Psoas muscle (tissue), 7 donors: ENCODE measurements at regions not wholly inside any gene's neighbourhood (a gene's known extent, or its start where the extent isn't known, plus 50 kb on each side); places are given as distances from the start of the nearest gene placed in this dataset.

Experiments used
- ATAC-seq, 4 donors: fragments of 200-7000 bp; cut with Tn5 transposase; one replicate each; pipeline ENCODE4 v1.9.1; 2020; ENCODE audit warnings: moderate library complexity in 3 of 4, mild to moderate bottlenecking in 2 of 4
- DNase-seq, 2 donors: peaks; one replicate each; pipeline ENCODE4 v3.0.0-alpha.2; 2020
- H3K27ac ChIP-seq: fragments of 200-600 bp; one replicate; pipeline ENCODE4 v1.8.0; 2022
- H3K27me3 ChIP-seq, 3 donors: fragments of 200-600 bp in 1 of 3; one replicate each; pipeline versions ENCODE4 v1.6.1 to v1.8.0; 2013 to 2022; ENCODE audit warnings: low read length in 2 of 3, mild to moderate bottlenecking in 2 of 3, moderate library complexity in 1 of 3; ENCODE audit not compliant: insufficient read depth in 3 of 3
- H3K36me3 ChIP-seq, 2 donors: fragments of 200-600 bp in 1 of 2; one replicate each; pipeline versions ENCODE4 v1.6.1 to v1.8.0; 2013 to 2022; ENCODE audit warnings: low read depth in 1 of 2, mild to moderate bottlenecking in 1 of 2, moderate library complexity in 1 of 2; ENCODE audit not compliant: insufficient read depth in 1 of 2
- H3K4me1 ChIP-seq: fragments of 200-600 bp; one replicate; pipeline ENCODE4 v1.8.0; 2022
- H3K4me3 ChIP-seq: fragments of 200-600 bp; one replicate; pipeline ENCODE4 v1.8.0; 2022; ENCODE audit warnings: mild to moderate bottlenecking
- H3K9me3 ChIP-seq: fragments of 200-600 bp; one replicate; pipeline ENCODE4 v1.8.0; 2022
- CTCF ChIP-seq: fragments of 200-600 bp; IDR thresholded peaks from one replicate; pipeline ENCODE4 v1.8.0; 2022; ENCODE audit warnings: antibody characterized with exemption
- WGBS, 3 donors: extraction: QIAGEN DNeasy Blood & Tissue Kit; methylation state at CpG; one replicate each; pipeline versions ENCODE4 v1.1.6 to v1.1.7; 2013; 5-methylcytosine and 5-hydroxymethylcytosine counted together
- intact Hi-C, 2 donors: fragments of 100-400 bp; cut with DNase I; formaldehyde crosslinking; loops; one replicate each; pipeline versions ENCODE4 v1.11.0 to v1.14.2; 2022
- donor health status: healthy with polysubstance abuse.
- donor health status: DM: no; HTN: no; CAD: no; lungs with moderate emphysema.
- donor health status: Bipolar disorder and iron deficiency.
- donor health status: healthy.
- donor health status: DM: yes; HTN: yes; CAD: no.
- donor health status: DM: no; HTN: no; CAD: no.
- donor health status: DM: yes; HTN: yes; CAD: no.

- no peak for DNase-seq
- ATAC-seq = no peak
- 61 to 66% (median 62%) methylated on average over 2 of the region's 2 CpGs for WGBS, 3 donors
Observed at GRCh38 chr2:144274131-144274530, 245.8 kb downstream of the ZEB2 start.

GRCh38 chr2:144270951-144271350 is 249.0 kb downstream of the ZEB2 start:
- no peak for TF ChIP-seq CTCF
- Histone ChIP-seq H3K4me1 (peaks cover 23% of the 10 kb centered on the region), H3K27ac (no peak overlapping the region), H3K4me3 (no peak overlapping the region), H3K27me3 (no peaks in the 10 kb centered on the region), H3K9me3 (no peaks in the 10 kb centered on the region), H3K36me3 (no peaks in the 10 kb centered on the region)
- WGBS, 3 donors = 97 to 100% (median 100%) methylated on average over 1 of the region's 1 CpG
- ATAC-seq (peak in 1 of 4 donors; percentile 46), DNase-seq (no peak)
- intact Hi-C loops = no loop called here

More at GRCh38 chr2:144274131-144274530, 245.8 kb downstream of the ZEB2 start:
- H3K27ac ChIP-seq = no peak overlapping the region
- no peak for TF ChIP-seq CTCF
- no peaks in the 10 kb centered on the region for H3K27me3 ChIP-seq
- peaks cover 23% of the 10 kb centered on the region for H3K4me1 ChIP-seq
- no peaks in the 10 kb centered on the region for H3K36me3 ChIP-seq
- intact Hi-C loops = no loop called here
- H3K4me3 ChIP-seq = no peak overlapping the region
- H3K9me3 ChIP-seq = no peaks in the 10 kb centered on the region

GRCh38 chr2:144268036-144268678 is 251.8 kb downstream of the ZEB2 start:
- Histone ChIP-seq H3K36me3 (no peaks in the 10 kb centered on the region), H3K27me3 (no peaks in the 10 kb centered on the region), H3K4me3 (no peak overlapping the region), H3K27ac (no peak overlapping the region), H3K9me3 (no peaks in the 10 kb centered on the region), H3K4me1 (peaks cover 16% of the 10 kb centered on the region)
- WGBS, 3 donors = 87 to 100% (median 96%) methylated on average over 1 of the region's 1 CpG
- DNase-seq (no peak), ATAC-seq (no peak)
- intact Hi-C loops = no loop called here
- TF ChIP-seq CTCF = no peak

- H3K4me3 ChIP-seq = no peak overlapping the region
- no peak overlapping the region for H3K27ac ChIP-seq
- no peaks in the 10 kb centered on the region for H3K36me3 ChIP-seq
- intact Hi-C loops = no loop called here
- H3K4me1 ChIP-seq = peaks cover 12% of the 10 kb centered on the region
- 51 to 61% (median 54%) methylated on average over 2 of the region's 2 CpGs for WGBS, 3 donors
- ATAC-seq = no peak
- no peak for TF ChIP-seq CTCF
- H3K27me3 ChIP-seq = no peaks in the 10 kb centered on the region
- no peak for DNase-seq
- no peaks in the 10 kb centered on the region for H3K9me3 ChIP-seq
Observed at GRCh38 chr2:144267239-144267638, 252.7 kb downstream of the ZEB2 start.

- WGBS, 3 donors = 98 to 99% (median 98%) methylated on average over 3 of the region's 3 CpGs
- Histone ChIP-seq H3K4me3 (no peak overlapping the region), H3K4me1 (peaks cover 1% of the 10 kb centered on the region), H3K36me3 (no peaks in the 10 kb centered on the region), H3K27ac (no peak overlapping the region), H3K9me3 (no peaks in the 10 kb centered on the region), H3K27me3 (no peaks in the 10 kb centered on the region)
- DNase-seq (no peak), ATAC-seq (no peak)
- intact Hi-C loops = no loop called here
- TF ChIP-seq CTCF = no peak
Observed at GRCh38 chr2:144265654-144266053, 254.3 kb downstream of the ZEB2 start.
